Activated CD8-positive, alpha-beta memory T cell treated with anti-CD3 and anti-CD28 coated beads for 48 hours (primary cell): ENCODE measurements at regions not wholly inside any gene's neighbourhood (a gene's known extent, or its start where the extent isn't known, plus 50 kb on each side); places are given as distances from the start of the nearest gene placed in this dataset.

Experiments
- DNase-seq, 3 experiments: peaks; one replicate each; pipeline ENCODE4 v3.0.0-alpha.2; 2020; ENCODE audit warnings: low read depth in 2 of 3, low spot score in 2 of 3

- DNase-seq = no peak
Observed at GRCh38 chr12:31868965-31869364, 90.2 kb upstream of the RESF1 start.

GRCh38 chr12:31867292-31867691 is 91.9 kb upstream of the RESF1 start:
- no peak for DNase-seq

DNA sequence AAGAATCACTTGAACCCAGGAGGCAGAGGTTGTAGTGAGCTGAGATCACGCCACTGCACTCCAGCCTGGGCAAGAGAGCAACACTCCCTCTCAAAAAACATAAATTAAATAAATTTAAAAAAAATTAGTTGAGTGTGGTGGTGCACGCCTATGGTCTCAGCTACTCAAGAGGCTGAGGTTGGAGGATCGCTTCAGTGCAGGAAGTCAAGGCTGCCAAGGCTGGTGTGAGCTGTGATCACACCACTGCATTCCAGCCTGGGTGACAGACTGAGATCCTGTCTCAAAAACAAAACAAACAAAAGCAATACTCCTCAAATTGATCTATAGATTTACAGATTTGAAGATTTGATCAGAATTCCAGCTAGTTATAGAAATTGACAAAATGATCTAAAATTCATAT is 92.7 kb upstream of the RESF1 start:
- DNase-seq = no peak

DNA sequence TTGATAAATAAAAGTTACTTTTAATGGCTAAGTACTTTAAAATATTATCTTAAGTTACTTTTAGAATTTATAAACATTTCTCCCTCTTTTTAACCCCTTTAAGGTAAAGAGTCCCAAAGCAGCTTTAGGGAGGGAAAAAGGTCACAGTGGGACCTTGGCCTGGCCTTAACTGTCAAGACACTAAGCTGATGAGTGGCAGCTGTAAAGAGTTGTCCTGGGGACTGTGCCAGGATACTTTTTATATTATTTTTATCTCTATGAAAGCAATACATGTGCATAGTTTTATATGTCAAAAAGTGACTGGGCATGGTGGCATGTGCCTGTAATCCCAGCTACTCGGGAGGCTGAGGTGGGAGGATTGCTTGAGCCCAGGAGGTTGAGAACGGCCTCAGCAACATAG is 94.2 kb upstream of the RESF1 start:
- no peak for DNase-seq

DNA sequence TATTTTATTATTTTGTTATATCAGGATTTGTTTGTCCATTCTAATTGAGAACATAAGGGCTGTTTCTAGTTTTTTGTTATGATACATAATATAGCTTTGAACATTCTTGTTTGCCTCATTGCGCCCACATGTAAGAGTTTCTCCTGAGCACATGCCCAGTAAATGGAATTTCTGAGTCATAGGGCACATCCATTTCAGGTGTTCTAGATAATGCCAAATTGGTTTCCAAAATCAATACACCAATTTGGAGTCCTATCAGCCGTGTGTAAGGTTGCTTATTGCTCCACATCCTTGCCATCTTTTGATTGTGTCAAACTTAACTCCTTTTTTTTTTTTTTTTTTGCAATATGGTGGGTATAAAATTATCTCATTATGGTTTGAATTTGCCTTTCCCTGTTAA is 97.9 kb upstream of the RESF1 start:
- DNase-seq = no peak

DNA sequence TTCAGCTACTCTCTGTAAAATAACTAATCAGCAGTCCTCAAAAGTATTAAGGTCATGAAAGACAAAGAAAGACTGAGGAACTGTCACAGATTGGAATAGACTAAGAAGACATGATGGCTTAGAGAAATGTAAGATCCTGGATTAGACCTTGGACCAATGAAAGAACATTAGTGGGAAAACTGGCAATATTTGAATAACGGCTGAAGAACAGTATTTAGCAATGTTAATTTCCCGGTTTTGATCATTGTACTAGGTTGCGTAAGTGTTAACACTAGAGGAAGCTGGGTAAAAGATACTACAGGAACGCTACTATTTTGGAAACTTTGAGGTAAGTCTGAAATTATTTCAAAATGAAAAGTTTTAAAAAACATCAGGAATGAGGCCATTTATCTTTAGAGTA is 98.8 kb upstream of the RESF1 start:
- DNase-seq = no peak

DNA sequence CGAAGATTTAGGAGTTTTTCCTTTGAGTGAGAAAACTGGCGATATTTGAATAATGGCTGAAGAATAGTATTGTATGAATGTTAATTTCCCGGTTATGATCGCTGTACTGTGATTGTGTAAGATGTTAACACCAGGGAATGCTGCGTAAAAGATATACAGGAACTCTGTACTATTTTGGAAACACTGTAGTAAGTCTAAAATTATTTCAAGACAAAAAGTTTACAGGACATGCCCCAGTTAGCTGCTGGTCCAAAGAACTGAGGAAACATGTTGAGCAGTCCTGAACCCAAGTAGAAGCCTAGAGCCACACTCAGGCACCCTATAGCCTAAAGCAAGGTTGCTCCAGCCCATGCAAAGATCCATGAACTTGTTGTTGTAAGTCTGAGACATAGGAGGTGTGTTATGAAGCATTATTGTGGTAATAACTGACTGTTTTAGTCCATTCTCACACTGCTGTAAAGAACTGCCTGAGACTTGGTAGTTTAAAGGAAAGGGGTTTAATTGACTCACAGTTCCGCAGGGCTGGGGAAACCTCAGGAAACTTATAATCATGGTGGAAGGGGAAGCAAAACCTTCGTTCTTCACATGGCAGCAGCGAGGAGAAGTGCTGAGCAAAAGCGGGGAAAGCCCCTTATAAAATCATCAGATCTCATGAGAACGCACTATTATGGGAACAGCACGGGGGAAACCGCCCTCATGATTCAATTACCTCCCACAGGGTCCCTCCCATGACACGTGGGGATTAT is 99.8 kb upstream of the RESF1 start:
- DNase-seq = no peak

- no peak for DNase-seq
Observed at GRCh38 chr12:31855427-31855826, 103.8 kb upstream of the RESF1 start.

DNA sequence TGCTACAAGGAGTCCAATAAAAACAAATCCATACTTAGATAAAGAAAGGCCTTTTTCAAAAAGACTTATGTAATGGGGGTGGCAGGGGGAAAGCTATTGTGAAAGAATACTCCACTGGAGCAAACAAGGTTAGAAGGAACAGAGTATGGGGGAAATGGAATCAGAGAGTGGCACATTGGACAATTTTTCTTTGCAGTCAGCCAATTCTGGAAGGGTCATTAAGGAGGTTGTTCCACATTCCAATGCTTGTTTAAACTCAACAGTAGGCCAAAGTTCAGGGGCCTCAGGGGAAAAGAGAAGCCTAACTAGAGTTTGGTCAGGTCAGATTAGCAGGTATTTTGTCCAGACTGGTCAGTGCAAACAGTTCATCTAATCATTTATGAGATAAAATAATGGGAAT is 105.2 kb upstream of the RESF1 start:
- DNase-seq = no peak

DNA sequence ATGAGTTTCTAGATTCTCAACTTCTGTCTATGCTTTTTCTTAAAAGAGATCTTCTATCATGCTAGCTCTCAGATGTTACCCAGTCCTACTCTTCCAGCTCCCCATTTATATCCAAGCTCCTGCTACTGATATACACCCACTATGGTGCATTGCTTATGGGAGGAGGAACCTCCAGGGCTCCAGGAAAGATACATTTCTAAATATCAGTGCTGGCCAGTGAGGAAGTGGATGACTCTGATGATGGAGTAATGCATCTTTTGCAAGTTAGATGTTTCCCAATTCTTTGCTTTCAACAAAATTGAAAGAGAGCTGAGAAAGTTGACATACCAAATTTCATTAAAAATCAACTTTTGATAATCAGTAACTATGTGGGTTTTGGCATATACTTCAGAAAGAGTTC is 105.7 kb upstream of the RESF1 start:
- DNase-seq = no peak

DNA sequence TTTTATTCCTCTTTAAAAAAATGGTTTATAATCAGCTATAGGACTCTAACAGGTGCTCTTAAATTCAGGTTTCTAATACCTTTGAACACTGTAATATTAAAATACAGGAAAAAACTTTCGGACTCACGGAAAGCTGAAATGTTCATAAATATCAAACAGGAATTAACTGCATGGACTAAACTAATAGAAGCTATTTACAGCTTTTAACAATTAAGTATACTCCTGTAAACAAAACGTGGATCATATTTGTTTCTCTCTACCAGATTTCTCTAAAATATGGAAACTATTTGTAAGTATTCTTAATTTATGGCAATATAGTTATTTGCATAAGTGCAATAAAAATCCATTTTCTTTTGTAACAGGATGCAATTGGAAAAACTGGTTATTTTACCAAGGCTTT is 108.9 kb upstream of the RESF1 start:
- no peak for DNase-seq

GRCh38 chr12:31849090-31849687 is 110.0 kb upstream of the RESF1 start:
- DNase-seq = no peak

- no peak for DNase-seq
Observed at GRCh38 chr12:31846405-31846804, 112.8 kb upstream of the RESF1 start.

DNA sequence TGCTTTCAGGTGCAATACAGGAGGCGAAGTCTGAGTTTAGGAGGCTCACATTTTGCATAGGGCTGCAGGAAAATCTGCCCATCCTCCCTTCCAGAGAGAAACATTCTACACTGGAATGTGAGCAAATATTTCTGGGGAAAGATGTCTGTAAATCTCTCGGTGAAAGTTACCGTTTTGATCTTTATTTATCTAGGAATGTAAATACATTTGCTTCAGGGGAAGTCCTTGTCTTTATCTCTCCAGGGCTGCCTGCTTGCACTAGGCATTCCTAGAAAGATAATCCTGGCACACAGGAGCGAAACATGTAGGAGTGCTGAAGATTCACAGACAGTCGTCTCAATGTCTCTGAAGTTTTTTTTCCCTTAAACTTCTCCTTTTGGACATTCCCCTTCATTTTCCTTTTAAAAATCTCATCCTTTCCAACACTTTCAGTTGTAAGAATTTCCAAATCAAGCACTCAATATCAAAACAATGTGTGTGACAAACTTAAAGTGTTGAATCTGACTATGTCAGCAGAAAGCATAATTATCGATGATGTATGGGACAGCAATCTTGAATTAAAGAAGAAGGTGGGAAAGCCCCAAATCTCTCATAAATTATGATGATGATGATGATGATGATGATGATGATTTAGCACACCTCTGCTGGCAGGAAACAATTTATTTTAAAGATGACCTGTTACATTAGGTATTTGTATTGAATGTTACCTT is 113.4 kb upstream of the RESF1 start:
- DNase-seq = no peak

GRCh38 chr12:31843398-31844095 is 114.7 kb upstream of the AMN1 start:
- no peak for DNase-seq

GRCh38 chr12:31837913-31838312 is 109.1 kb upstream of the AMN1 start:
- no peak for DNase-seq

- DNase-seq = no peak
Observed at GRCh38 chr12:31835276-31835882, 106.6 kb upstream of the AMN1 start.

- no peak for DNase-seq
Observed at GRCh38 chr12:31834150-31834549, 105.3 kb upstream of the AMN1 start.

DNA sequence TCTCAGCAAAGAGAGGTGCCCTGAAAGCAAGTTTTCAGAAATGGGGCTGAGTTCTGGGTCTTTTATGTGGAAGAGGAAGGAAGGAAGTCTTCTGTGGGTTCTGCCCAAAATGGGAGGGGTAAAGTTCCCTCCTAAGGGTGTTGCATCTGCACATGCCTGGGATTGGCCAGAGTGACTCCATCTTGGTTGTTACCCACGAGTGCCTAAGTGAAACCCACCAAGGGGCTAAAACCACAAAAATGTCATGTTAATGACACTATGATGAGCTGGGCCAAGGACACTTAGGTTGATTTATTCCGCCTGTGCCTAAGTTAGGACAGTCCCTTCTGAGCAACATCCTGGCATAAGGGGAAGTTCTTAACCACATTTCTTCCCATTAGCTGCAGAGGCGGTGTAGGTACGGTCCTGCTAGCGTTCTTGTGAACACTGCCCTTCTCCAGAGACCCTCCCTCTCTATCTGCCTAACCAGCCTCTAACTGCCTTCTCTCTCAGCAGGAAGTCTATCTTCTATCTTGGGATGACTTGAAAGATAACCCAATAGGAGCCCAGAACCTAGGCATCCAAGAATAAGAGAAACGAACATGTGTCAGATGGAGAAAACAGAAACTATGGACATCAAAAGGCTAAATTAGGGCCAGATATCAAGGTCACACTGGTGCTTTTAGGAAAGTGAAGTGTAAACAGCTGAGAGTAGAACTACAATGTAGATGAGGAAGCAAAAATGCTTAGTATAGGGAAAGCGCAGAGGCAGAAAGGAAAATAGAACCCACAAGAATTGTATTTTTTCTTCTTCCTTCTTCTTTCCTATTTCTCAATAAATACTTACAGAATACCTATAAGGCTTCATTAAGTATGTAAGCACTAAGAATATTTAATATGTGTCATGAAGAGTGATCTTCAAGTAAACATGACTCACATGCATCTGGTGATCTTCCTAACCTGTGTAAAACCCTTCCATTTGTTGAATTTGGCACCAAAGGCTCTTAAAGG is 104.2 kb upstream of the AMN1 start:
- peak in 1 of 3 experiments; percentile 1 for DNase-seq

DNA sequence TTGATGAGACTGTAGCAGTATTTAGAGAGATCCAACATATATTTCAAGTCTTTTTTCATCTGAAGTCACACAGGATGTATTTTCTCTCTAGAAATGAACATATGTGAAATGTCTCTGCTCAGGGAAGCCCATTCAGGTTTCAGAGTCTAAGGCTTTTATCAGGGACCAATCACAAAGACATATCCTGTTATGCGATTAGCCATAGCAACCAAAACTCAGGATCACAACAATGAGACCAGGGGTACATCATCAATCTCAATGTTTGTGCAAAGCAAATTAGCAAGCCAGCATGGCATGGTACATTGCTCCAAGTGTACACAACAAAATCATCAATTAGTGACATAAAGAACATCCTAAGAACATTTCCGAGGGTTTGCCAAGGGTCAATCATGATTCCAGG is 99.2 kb upstream of the AMN1 start:
- no peak for DNase-seq
